Mucosa of gallbladder (tissue), 1 donor: ENCODE measurements at regions not wholly inside any gene's neighbourhood (a gene's known extent, or its start where the extent isn't known, plus 50 kb on each side); places are given as distances from the start of the nearest gene placed in this dataset.
"Not testable (repeated sequence)": the region's sequence is repeated elsewhere in the genome, so short reads cannot be mapped to it uniquely, and the experiment has no call there.

Experiments used
- DNase-seq: peaks from one replicate; pipeline ENCODE4 v3.0.0-alpha.2; 2020; ENCODE audit warnings: low spot score
- donor health status: DM: no; HTN: no; CAD: no.

- DNase-seq: no peak
These were observed 1414.5 kb upstream of the PCDH9 start for GRCh38 chr13:68644611-68645010.

GRCh38 chr13:68636784-68637183 lies 1406.6 kb upstream of the PCDH9 start:
- DNase-seq: no peak

GRCh38 chr13:68628994-68629393 lies 1398.9 kb upstream of the PCDH9 start:
- no peak for DNase-seq

- no peak for DNase-seq
These were observed 1397.2 kb upstream of the PCDH9 start for GRCh38 chr13:68627379-68627778.

DNA sequence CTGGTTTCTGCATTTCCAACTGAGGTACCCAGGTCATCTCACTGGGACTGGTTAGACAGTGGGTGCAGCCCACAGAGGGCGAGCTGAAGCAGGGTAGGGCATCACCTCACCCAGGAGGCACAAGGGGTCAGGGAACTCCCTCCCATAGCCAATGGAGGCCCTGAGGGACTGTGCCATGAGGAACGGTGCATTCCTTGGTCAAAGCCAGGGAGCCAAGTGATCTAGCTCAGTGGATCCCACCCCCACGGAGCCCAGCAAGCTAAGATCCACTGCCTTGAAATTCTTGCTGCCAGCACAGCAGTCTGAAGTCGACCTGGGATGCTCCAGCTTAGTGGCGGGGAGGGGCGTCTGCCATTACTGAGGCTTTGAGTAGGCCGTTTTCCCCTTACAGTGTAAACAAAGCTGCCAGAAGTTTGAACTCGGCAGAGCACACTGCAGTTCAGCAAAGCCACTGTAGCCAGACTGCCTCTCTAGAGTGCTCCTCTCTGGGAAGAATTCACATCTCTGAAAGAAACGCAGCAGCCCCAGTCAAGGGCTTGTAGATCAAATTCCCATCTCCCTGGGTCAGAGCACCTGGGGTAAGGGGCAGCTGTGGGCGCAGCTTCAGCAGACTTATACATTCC lies 1386.6 kb upstream of the PCDH9 start:
- DNase-seq: no peak

DNA sequence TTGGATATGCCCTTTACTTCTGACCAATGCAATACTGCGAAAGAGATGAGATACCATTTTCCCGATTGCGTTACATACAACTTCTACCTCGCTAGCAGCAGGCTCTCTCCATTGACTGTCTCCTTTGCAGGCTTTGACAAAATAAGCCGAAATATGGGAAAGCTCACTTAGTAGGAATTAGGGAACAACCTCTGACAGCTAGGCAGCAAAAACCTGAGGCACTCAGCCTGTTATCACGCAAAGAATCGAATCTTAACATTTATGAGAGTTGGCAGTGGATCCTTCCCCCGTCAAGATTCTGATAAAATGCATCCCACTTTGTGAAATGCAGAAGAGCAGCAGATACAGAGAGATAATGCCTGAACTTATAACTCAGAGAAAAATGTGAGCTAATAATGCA lies 1379.5 kb upstream of the PCDH9 start:
- no peak for DNase-seq

DNA sequence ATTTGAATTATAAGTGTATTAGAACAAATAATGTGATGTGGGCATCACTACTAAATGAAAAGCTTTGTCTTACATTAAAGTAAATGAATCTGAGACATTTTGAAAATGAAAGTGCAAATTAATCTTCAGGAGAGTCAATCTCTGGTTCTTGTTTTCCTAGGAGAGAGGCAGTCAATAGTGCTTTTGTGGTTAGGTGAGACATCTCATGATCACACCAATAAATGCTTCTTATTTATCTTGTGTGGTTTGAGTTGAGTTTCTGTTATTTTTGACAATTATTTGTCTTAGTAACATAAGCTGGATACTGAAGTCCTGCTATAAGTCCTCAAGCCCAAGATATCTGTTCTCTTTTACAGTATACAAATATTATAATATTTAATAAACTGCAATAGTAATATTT lies 1378.0 kb upstream of the PCDH9 start:
- DNase-seq: no peak

DNA sequence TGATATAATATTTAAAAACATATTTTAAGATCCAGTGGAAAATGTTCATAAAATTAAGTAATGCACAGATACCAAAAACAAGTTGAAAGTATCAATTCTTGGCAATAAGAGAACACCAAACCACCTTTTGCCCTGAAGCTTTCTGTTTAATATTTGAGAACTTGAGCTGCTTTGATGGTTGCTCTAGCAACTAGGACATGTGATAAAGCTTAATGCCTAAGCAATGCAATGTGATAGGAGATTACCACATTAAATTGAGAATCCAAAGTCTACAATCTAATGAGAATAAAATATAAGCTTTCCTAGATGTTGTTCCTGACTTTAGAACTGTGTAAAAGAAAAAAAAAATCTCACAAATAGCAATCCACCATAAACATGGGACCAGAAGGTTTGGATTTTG lies 1367.5 kb upstream of the PCDH9 start:
- DNase-seq: no peak

DNA sequence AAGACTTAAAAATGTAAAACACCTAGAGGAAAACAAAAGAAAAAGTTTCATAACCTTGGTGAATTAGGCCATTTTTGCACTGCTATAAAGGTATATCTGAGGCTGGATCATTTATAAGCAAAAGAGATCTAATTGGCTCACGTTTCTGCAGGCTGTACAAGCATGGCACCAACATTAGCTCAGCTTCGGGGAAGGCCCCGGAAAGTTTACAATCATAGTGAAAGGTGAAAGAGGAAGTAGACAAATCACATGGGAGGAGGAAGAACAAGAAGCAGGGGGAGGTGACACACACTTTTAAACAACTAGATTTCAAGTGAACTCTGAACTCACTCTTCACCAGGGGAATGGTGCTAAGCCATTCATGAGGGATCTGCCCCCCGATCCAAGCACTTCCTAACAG lies 1358.5 kb upstream of the PCDH9 start:
- DNase-seq: no peak

DNA sequence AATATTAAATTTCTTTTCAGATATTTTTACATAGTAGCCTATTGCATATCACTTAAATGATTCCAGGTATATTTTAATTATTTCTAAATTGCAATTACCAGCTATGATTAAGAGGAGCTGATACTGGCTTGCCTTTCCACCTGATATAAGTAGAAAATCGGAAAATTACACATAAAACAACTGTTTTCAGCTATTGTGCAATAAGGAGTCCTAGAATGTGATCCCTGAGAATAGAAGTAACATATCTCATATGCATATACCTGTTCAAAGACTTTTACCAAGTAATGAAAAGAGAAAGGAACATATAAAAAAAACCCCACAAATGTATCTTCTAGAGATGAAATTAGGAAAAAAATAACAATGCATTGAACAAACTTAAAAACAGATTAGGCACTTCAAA lies 1354.6 kb upstream of the PCDH9 start:
- no peak for DNase-seq

DNA sequence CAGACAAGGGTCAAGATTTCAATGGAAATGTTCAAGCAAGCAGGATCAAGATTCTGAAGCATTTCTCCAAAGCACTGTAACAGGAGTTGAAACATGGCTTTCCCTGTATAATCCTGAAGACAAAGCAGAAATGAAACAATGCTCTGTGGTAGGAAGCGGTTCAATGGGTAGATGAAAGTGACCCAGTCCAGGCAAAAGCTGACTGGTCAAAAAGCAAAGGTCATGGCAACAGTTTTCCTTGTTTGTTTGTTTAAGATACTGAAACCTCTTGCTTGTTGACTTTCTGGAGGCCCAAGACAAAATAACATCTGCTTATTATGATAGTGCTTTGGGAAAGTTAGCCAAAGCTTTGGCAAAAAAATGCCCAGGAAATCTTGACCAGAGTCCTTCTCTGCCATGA lies 1343.9 kb upstream of the PCDH9 start:
- DNase-seq: no peak

GRCh38 chr13:68551701-68552522 lies 1321.8 kb upstream of the PCDH9 start:
- DNase-seq: no peak

DNA sequence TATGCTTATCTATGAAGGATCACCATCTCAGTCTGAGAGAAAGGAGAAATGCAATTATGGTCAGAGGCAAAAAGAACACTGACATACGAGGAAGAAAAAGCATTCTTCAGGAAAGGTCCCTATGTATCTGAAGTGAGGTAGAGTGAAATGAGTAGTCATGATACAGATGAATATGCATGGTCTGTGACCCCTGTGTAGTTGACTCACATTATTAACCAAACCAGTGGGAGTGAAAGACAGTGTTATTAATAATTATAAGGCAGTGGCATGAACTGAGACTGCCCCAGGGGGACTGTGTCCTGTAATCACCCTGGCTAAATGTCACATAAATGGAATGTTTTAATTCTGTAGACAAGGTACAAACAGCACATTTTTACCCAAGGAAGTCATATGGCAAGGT lies 1320.2 kb upstream of the PCDH9 start:
- no peak for DNase-seq

GRCh38 chr13:68540244-68540643 lies 1310.1 kb upstream of the PCDH9 start:
- no peak for DNase-seq

GRCh38 chr13:68535329-68535728 lies 1305.2 kb upstream of the PCDH9 start:
- no peak for DNase-seq

DNA sequence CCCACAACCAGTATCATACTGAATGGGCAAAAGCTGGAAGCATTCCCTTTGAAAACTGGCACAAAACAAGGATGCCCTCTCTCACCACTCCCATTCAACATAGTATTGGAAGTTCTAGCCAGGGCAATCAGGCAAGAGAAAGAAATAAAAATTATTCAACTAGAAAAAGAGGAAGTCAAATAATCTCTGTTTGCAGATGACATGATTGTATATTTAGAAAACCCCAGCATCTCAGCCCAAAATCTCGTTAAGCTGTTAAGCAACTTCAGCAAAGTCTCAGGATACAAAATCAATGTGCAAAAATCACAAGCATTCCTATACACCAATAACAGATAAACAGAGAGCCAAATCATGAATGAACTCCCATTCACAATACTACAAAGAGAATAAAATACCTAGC lies 1297.0 kb upstream of the PCDH9 start:
- DNase-seq: not testable (repeated sequence)

DNA sequence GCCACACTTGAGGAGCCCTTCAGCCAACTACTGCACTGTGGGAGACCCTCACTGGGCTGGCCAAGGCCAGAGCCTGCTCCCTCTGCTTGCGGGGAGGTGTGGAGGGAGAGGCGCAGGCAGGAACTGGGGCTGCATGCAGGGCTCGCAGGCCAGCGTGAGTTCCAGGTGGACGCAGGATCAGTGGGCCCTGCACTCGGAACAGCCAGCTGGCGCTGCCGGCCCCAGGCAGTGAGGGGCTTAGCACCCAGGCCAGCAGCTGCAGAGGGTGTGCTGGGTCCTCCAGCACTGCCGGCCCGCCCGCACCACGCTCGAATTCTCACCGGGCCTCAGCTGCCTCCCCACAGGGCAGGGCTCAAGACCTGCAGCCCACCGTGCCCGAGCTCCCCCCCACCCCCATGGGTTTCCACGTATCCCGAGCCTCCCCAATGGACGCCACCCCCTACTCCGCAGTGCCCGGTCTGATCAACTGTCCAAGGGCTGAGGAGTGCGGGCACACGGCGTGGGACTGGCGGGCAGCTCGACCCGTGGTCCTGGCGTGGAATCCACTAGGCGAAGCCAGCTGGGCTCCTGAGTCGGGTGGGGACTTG lies 1293.8 kb upstream of the PCDH9 start:
- no peak for DNase-seq

- no peak for DNase-seq
These were observed 1292.0 kb upstream of the PCDH9 start for GRCh38 chr13:68522184-68522583.

- no peak for DNase-seq
These were observed 1279.8 kb upstream of the PCDH9 start for GRCh38 chr13:68509734-68510621.

DNA sequence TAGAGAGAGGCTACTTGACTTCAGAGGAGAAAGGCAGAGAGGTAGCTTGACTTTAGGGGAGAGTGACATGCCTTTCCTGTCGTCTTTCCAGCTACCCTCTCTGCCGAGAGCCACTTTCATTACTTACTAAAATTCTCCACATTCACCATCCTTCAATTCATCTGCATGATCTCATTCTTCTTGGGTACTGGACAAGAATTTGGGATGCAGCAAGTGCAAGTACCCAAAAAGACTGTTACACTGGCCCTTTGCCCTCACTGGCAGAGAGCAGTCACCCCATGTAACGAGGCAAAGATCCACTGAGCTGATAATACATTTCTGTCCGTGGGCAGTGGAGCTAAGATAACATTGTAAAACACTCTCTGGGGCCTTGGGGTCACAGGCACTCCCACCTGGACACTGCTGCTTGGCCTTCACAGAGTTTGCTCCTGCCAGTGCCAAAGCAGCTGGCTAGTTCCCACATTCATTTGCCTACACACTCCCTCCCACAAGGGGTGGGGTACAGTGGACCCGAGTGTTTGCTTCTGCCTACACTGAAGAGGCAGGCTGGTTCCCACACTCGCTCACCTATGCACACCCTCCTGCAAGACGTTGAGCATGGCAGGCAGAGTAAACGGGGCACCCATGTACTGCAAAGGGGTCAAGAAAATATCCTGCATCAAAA lies 1276.9 kb upstream of the PCDH9 start:
- no peak for DNase-seq

DNA sequence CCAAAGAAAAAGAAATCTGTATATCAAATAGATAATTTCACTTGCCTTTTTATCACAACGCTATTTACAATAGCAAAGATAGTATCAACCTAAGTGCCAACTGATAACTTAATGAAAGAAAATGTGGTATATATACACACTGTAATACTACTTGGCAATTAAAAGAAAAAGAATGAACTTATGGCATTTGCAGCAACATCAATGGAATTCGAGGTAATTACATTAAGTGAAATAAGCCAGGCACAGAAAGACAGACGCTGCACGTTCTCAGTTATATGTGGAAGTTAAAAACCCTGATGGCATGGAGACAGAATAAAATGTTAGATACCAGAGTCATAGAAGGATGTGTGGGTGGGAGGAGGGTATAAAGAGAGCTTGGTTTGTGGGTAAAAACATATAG lies 1260.5 kb upstream of the PCDH9 start:
- no peak for DNase-seq

- no peak for DNase-seq
These were observed 1251.0 kb upstream of the PCDH9 start for GRCh38 chr13:68481130-68481529.
